ENCODE measurements at regions not wholly inside any gene's neighbourhood (a gene's known extent, or its start where the extent isn't known, plus 50 kb on each side); places are given as distances from the start of the nearest gene placed in this dataset.

DNA sequence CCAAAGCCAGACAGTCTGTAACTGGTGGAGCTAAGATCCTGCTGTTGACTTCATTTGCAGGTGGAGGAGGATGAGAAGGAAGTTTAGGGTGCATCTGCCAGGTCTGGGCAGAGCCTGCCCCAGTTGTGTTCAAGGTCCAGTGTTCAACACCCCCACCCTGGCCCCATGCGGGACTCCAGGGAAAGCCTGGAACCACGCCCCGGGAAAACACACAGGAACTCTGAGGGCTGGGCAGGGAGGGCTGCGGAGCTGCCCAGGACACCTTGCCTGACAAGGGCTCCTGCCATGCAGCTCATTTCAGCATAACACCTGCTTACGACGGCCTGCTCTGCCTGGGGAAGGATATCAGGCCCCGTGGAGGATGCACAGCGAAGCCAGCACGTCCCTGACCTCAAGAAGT, 286.3 kb downstream of the XXYLT1 start:
- TF ChIP-seq, protein P1, sequence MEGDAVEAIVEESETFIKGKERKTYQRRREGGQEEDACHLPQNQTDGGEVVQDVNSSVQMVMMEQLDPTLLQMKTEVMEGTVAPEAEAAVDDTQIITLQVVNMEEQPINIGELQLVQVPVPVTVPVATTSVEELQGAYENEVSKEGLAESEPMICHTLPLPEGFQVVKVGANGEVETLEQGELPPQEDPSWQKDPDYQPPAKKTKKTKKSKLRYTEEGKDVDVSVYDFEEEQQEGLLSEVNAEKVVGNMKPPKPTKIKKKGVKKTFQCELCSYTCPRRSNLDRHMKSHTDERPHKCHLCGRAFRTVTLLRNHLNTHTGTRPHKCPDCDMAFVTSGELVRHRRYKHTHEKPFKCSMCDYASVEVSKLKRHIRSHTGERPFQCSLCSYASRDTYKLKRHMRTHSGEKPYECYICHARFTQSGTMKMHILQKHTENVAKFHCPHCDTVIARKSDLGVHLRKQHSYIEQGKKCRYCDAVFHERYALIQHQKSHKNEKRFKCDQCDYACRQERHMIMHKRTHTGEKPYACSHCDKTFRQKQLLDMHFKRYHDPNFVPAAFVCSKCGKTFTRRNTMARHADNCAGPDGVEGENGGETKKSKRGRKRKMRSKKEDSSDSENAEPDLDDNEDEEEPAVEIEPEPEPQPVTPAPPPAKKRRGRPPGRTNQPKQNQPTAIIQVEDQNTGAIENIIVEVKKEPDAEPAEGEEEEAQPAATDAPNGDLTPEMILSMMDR (IDR thresholded peaks at IDR 0.05; ENCODE audit: low read length) = no peak
- TF ChIP-seq EZH2phosphoT487 (IDR thresholded peaks at IDR 0.05; ENCODE audit: low read length) (no peak), EZH2 (optimal IDR thresholded peaks at IDR 0.05; ENCODE audit: low read depth, low read length) (no peak)

Measured in MM.1S (cell line).